ENCODE measurements at regions not wholly inside any gene's neighbourhood (a gene's known extent, or its start where the extent isn't known, plus 50 kb on each side); places are given as distances from the start of the nearest gene placed in this dataset.

GRCh38 chr4:170651786-170652185 lies 562.0 kb upstream of the AADAT start:
- no peaks in the 10 kb centered on the region for H3K4me1 ChIP-seq (replicated peaks in 1 of 4; ENCODE audit: control insufficient read depth in 3 of 4, insufficient read depth in 4 of 4, low read length in 3 of 4)
- DNase-seq (ENCODE audit: low read depth in 1 of 2, low spot score in 2 of 2): no peak

More at GRCh38 chr4:170651786-170652185, 562.0 kb upstream of the AADAT start:
- Histone ChIP-seq H2AK5ac (ENCODE audit: low read depth, low read length) (no peak overlapping the region), H2BK120ac (replicated peaks; ENCODE audit: low read depth, low read length) (no peak overlapping the region), H3K23me2 (ENCODE audit: low read depth, low read length) (no peaks in the 10 kb centered on the region), H3K27me3 (replicated peaks in 1 of 4; ENCODE audit: control insufficient read depth in 3 of 4, extremely low read depth in 1 of 4, insufficient read depth in 3 of 4, low read length in 3 of 4) (no peaks in the 10 kb centered on the region), H3K56ac (replicated peaks; ENCODE audit: insufficient read length, low read depth, low read length) (no peak overlapping the region), H3K18ac (ENCODE audit: extremely low read depth, low read length) (no peak overlapping the region), H3K23ac (ENCODE audit: insufficient read length) (no peak overlapping the region), H4K5ac (ENCODE audit: insufficient read length, low read depth, low read length) (no peak overlapping the region), H2BK15ac (ENCODE audit: low read length) (no peak overlapping the region), H4K8ac (ENCODE audit: extremely low read depth, insufficient read depth, low read length) (no peak overlapping the region), H3K4ac (replicated peaks; ENCODE audit: insufficient read length, low read depth, low read length) (no peak overlapping the region), H4K91ac (replicated peaks; ENCODE audit: insufficient read length, low read length) (no peak overlapping the region), H3K9ac (replicated peaks in 1 of 4; ENCODE audit: extremely low read depth in 1 of 4, low read depth in 3 of 4, low read length in 3 of 4) (peak overlapping the region in 1 of 4 experiments; percentile 34; a peak in 1 of 7 replicates), H3K27ac (ENCODE audit: low read depth, low read length) (no peak overlapping the region), H2AFZ (ENCODE audit: low read length) (no peak overlapping the region), H2BK12ac (ENCODE audit: low read depth, low read length) (no peak overlapping the region), H3K79me2 (ENCODE audit: control insufficient read depth in 1 of 2, insufficient read depth in 2 of 2, low read length in 2 of 2) (no peaks in the 10 kb centered on the region), H2BK20ac (ENCODE audit: low read length) (no peak overlapping the region), H3K79me1 (ENCODE audit: low read depth, low read length) (no peaks in the 10 kb centered on the region), H4K20me1 (replicated peaks in 1 of 2; ENCODE audit: control insufficient read depth in 1 of 2, insufficient read depth in 2 of 2, low read length in 2 of 2) (no peaks in the 10 kb centered on the region), H2BK5ac (ENCODE audit: low read depth, low read length) (no peak overlapping the region), H3K9me3 (ENCODE audit: insufficient read depth in 2 of 2, low read depth in 1 of 2, low read length in 1 of 2) (no peaks in the 10 kb centered on the region), H3K4me2 (ENCODE audit: insufficient read depth in 1 of 2, low read depth in 2 of 2, low read length in 2 of 2) (no peak overlapping the region), H3K4me3 (ENCODE audit: extremely low read depth in 1 of 4, insufficient read depth in 2 of 4, low read depth in 3 of 4, low read length in 4 of 4) (no peak overlapping the region), H3K36me3 (ENCODE audit: control insufficient read depth in 2 of 4, insufficient read depth in 4 of 4, low read length in 3 of 4) (no peaks in the 10 kb centered on the region), H3K14ac (ENCODE audit: insufficient read length) (no peak overlapping the region)
- ChIA-PET CTCF (ENCODE audit: partially characterized antibody) (interaction anchor here (1.2 kb wide), 1 partner anchor 392 kb away, joined by 5 read pairs; no protein-coding TSS in a partner anchor), POLR2A (ENCODE audit: partially characterized antibody) (no interaction called here)
- TF ChIP-seq SP1 (IDR thresholded peaks at IDR 0.05; ENCODE audit: low read depth, low read length) (no peak), FOSL1 (IDR thresholded peaks at IDR 0.05; ENCODE audit: insufficient read depth, low read depth, low read length) (no peak), MAFK (IDR thresholded peaks at IDR 0.05; ENCODE audit: low read depth, low read length) (no peak)
- 100% methylated on average over 1 of the region's 1 CpG; no CpG with 5 or more reads in 1 of the 2 experiments for WGBS, 2 experiments (ENCODE audit: extremely low coverage in 1 of 2, insufficient coverage in 1 of 2, insufficient read length in 1 of 2, insufficient replicate concordance in 2 of 2, low coverage in 1 of 2, low lambda C conversion rate in 2 of 2, missing lambda C conversion rate in 1 of 2)
- no peak for FAIRE-seq
